GM12891 (cell line): ENCODE measurements at regions not wholly inside any gene's neighbourhood (a gene's known extent, or its start where the extent isn't known, plus 50 kb on each side); places are given as distances from the start of the nearest gene placed in this dataset.

ENCODE experiments used
- PAX5 ChIP-seq: IDR thresholded peaks from 2 replicates; pipeline ENCODE4 v1.6.1; 2011; ENCODE audit warnings: low read length, moderate library complexity, mild to moderate bottlenecking; ENCODE audit not compliant: insufficient read depth, severe bottlenecking
- POLR2A ChIP-seq: IDR thresholded peaks from 2 replicates; pipeline ENCODE4 v1.6.1; 2011; ENCODE audit warnings: low read depth, low read length, control low read depth
- POLR2AphosphoS5 ChIP-seq: IDR thresholded peaks from 2 replicates; pipeline ENCODE4 v1.6.1; 2011; ENCODE audit warnings: low read depth, low read length, control low read depth
- SPI1 ChIP-seq: IDR thresholded peaks from 2 replicates; pipeline ENCODE4 v1.6.1; 2011; ENCODE audit warnings: low read depth, low read length, control low read depth
- TAF1 ChIP-seq: IDR thresholded peaks from 2 replicates; pipeline ENCODE4 v1.6.1; 2011; ENCODE audit warnings: low read depth, low read length, control low read depth

GRCh38 chr12:125835852-125836251 is 770.6 kb downstream of the AACS start:
- TF ChIP-seq TAF1 (no peak), POLR2A (no peak), POLR2AphosphoS5 (no peak), SPI1 (no peak), PAX5 (no peak)
